HG03521 (cell line): ENCODE measurements at regions not wholly inside any gene's neighbourhood (a gene's known extent, or its start where the extent isn't known, plus 50 kb on each side); places are given as distances from the start of the nearest gene placed in this dataset.
"Not testable (repeated sequence)": the region's sequence is repeated elsewhere in the genome, so short reads cannot be mapped to it uniquely, and the experiment has no call there.

ENCODE experiments used
- ATAC-seq: cut with Tn5 transposase; IDR thresholded peaks from one replicate; pipeline ENCODE4 v1.9.1; 2021; ENCODE audit warnings: mild to moderate bottlenecking, moderate library complexity; ENCODE audit not compliant: unreplicated experiment

- ATAC-seq = not testable (repeated sequence)
Measured at GRCh38 chr16:88240776-88241175, 142.0 kb upstream of the ZNF469 start.

GRCh38 chr16:88241404-88242311, 141.1 kb upstream of the ZNF469 start:
- ATAC-seq = not testable (repeated sequence)

- ATAC-seq = not testable (repeated sequence)
Measured at GRCh38 chr16:88242312-88243295, 140.2 kb upstream of the ZNF469 start.

- not testable (repeated sequence) for ATAC-seq
Measured at GRCh38 chr16:88243921-88244320, 138.8 kb upstream of the ZNF469 start.

GRCh38 chr16:88245241-88246081, 137.3 kb upstream of the ZNF469 start:
- not testable (repeated sequence) for ATAC-seq

- ATAC-seq = not testable (repeated sequence)
Measured at GRCh38 chr16:88246955-88247582, 135.7 kb upstream of the ZNF469 start.

GRCh38 chr16:88247583-88247966, 135.2 kb upstream of the ZNF469 start:
- ATAC-seq = not testable (repeated sequence)

- ATAC-seq = not testable (repeated sequence)
Measured at GRCh38 chr16:88248761-88249160, 134.0 kb upstream of the ZNF469 start.

GRCh38 chr16:88250381-88250780, 132.4 kb upstream of the ZNF469 start:
- ATAC-seq = not testable (repeated sequence)

- not testable (repeated sequence) for ATAC-seq
Measured at GRCh38 chr16:88252057-88252794, 130.5 kb upstream of the ZNF469 start.

- not testable (repeated sequence) for ATAC-seq
Measured at GRCh38 chr16:88258141-88258540, 124.6 kb upstream of the ZNF469 start.

- ATAC-seq = not testable (repeated sequence)
Measured at GRCh38 chr16:88258764-88259525, 123.8 kb upstream of the ZNF469 start.

- ATAC-seq = not testable (repeated sequence)
Measured at GRCh38 chr16:88259538-88259937, 123.2 kb upstream of the ZNF469 start.

GRCh38 chr16:88260146-88260545, 122.6 kb upstream of the ZNF469 start:
- not testable (repeated sequence) for ATAC-seq

- ATAC-seq = not testable (repeated sequence)
Measured at GRCh38 chr16:88260881-88261665, 121.7 kb upstream of the ZNF469 start.

GRCh38 chr16:88261814-88262605, 120.7 kb upstream of the ZNF469 start:
- ATAC-seq = not testable (repeated sequence)
